Gastroesophageal sphincter (tissue), 4 donors: ENCODE measurements at regions not wholly inside any gene's neighbourhood (a gene's known extent, or its start where the extent isn't known, plus 50 kb on each side); places are given as distances from the start of the nearest gene placed in this dataset.

ENCODE experiments used
- ATAC-seq: fragments of 150-250 bp; one replicate; pipeline ENCODE4 v1.9.1; 2016; ENCODE audit warnings: mild to moderate bottlenecking, moderate library complexity
- H3K27ac ChIP-seq, 4 donors: fragments of 200-600 bp; sonication (generic) in 3 of 4; 1 replicate in 3 of 4; 2 replicates in 1 of 4; pipeline ENCODE4 v1.5.1; 2016 to 2019
- H3K27me3 ChIP-seq: fragments of 200-600 bp; sonication (generic); one replicate; pipeline ENCODE4 v1.5.1; 2019
- H3K36me3 ChIP-seq, 2 donors: fragments of 200-600 bp; sonication (generic); one replicate each; pipeline ENCODE4 v1.5.1; 2019; ENCODE audit warnings: control low read depth in 1 of 2
- H3K4me1 ChIP-seq, 3 donors: fragments of 200-600 bp; sonication (generic); 1 replicate in 2 of 3; 2 replicates in 1 of 3; pipeline ENCODE4 v1.5.1; 2016 to 2019; ENCODE audit warnings: control low read depth in 2 of 3
- H3K4me3 ChIP-seq, 2 donors: fragments of 200-600 bp; sonication (generic); one replicate each; pipeline ENCODE4 v1.5.1; 2019; ENCODE audit warnings: mild to moderate bottlenecking in 1 of 2, moderate library complexity in 1 of 2
- H3K9me3 ChIP-seq, 3 donors: fragments of 200-600 bp; sonication (generic); one replicate each; pipeline ENCODE4 v1.5.1; 2017 to 2019; ENCODE audit warnings: control low read depth in 2 of 3
- EP300 ChIP-seq: sonication (generic); formaldehyde crosslinking; IDR thresholded peaks from one replicate; pipeline ENCODE4 v1.6.1; 2017; ENCODE audit warnings: antibody characterized with exemption, mild to moderate bottlenecking
- POLR2A ChIP-seq, 2 donors: fragments of 450-650 bp; IDR thresholded peaks; one replicate each; pipeline ENCODE4 v1.6.1; 2017; ENCODE audit warnings: antibody characterized with exemption in 2 of 2, mild to moderate bottlenecking in 2 of 2, moderate library complexity in 1 of 2
- POLR2AphosphoS5 ChIP-seq: sonication (generic); formaldehyde crosslinking; IDR thresholded peaks from one replicate; pipeline ENCODE4 v1.6.1; 2017; ENCODE audit warnings: antibody characterized with exemption
- WGBS, 2 donors: methylation state at CpG; one replicate each; pipeline ENCODE4 v1.1.5; 2018; ENCODE audit warnings: low coverage in 1 of 2; 5-methylcytosine and 5-hydroxymethylcytosine counted together
- TF ChIP-seq, protein P1 (sequence below), 4 experiments: fragments of 200-600 bp in 2 of 4; fragments of 450-650 bp in 2 of 4; sonication (generic) in 1 of 4; IDR thresholded peaks; one replicate each; pipeline ENCODE4 v1.5.1; 2017 to 2019; ENCODE audit warnings: antibody characterized with exemption in 4 of 4, mild to moderate bottlenecking in 2 of 4, moderate library complexity in 2 of 4

- 79 to 92% methylated on average over 3 of the region's 3 CpGs for WGBS, 2 donors
- Histone ChIP-seq H3K36me3 (no peaks in the 10 kb centered on the region), H3K4me3 (no peak overlapping the region), H3K27me3 (no peaks in the 10 kb centered on the region), H3K4me1 (no peaks in the 10 kb centered on the region), H3K9me3 (no peaks in the 10 kb centered on the region), H3K27ac (no peak overlapping the region)
- TF ChIP-seq POLR2A (IDR thresholded peaks at IDR 0.05) (no peak), POLR2AphosphoS5 (no peak), EP300 (no peak)
- TF ChIP-seq, protein P1, sequence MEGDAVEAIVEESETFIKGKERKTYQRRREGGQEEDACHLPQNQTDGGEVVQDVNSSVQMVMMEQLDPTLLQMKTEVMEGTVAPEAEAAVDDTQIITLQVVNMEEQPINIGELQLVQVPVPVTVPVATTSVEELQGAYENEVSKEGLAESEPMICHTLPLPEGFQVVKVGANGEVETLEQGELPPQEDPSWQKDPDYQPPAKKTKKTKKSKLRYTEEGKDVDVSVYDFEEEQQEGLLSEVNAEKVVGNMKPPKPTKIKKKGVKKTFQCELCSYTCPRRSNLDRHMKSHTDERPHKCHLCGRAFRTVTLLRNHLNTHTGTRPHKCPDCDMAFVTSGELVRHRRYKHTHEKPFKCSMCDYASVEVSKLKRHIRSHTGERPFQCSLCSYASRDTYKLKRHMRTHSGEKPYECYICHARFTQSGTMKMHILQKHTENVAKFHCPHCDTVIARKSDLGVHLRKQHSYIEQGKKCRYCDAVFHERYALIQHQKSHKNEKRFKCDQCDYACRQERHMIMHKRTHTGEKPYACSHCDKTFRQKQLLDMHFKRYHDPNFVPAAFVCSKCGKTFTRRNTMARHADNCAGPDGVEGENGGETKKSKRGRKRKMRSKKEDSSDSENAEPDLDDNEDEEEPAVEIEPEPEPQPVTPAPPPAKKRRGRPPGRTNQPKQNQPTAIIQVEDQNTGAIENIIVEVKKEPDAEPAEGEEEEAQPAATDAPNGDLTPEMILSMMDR (IDR thresholded peaks at IDR 0.05), result no peak
- ATAC-seq, result no peak
Observed at GRCh38 chr12:24325331-24325730, 375.9 kb upstream of the SOX5 start.

DNA sequence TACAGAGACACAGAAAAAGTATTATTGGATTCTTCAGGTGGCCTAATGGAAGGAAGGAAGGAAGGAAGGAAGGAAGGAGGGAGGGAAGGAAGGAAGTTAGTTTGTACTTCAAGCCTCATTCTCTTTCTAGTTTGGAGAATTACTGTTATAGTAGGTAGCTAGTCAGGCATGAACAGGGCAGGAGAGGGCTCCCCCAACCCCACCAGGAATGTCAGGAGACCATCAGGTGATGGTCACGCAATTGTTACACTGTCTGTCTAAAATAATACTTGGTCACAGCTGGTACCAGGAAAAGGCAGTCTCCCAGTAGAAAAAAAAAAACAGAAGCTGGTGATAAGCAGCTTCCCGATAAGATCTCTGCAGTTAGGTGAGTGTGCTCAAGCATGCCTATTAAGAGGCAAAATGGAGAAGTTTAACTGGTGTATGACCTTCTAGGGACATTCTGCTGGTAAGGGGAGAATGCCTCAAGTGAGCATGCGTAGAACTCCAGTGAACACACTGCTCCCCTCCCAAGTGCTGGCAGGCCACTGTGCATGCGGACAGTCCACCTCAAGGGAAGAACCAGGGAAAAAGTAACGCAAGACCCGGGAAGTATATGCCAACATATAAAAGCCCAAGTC is 358.4 kb upstream of the SOX5 start:
- Histone ChIP-seq H3K4me3 (no peak overlapping the region), H3K4me1 (no peaks in the 10 kb centered on the region), H3K9me3 (no peaks in the 10 kb centered on the region), H3K27me3 (no peaks in the 10 kb centered on the region), H3K27ac (no peak overlapping the region), H3K36me3 (no peaks in the 10 kb centered on the region)
- TF ChIP-seq EP300 (no peak), POLR2A (IDR thresholded peaks at IDR 0.05) (no peak)
- TF ChIP-seq, protein P1 (IDR thresholded peaks at IDR 0.05), result no peak
- ATAC-seq, result no peak
- 67 to 77% methylated on average over 1 to 4 of the region's 6 CpGs for WGBS, 2 donors

DNA sequence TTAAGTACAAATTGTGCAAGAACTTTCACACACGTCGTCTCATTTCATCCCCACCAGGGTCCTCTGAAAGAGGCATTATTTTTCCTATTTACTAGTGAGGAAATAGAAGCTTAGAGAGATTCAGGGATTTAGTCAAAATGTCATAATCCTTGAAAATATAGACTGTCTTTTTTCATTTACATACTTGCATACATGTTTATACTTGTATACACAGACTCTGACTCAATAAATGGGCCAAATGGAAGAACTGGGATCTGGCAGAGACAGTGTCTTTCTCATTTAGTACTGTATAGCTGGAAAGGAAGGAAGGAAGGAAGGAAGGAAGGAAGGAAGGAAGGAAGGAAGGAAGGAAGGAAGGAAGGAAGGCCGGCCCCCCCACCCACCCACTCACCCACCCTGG is 357.7 kb upstream of the SOX5 start:
- 85 to 100% methylated on average over 2 of the region's 3 CpGs for WGBS, 2 donors
- no peak overlapping the region for H3K27ac ChIP-seq
- H3K36me3 ChIP-seq, result no peaks in the 10 kb centered on the region
- no peak for TF ChIP-seq POLR2A (IDR thresholded peaks at IDR 0.05)
- TF ChIP-seq POLR2AphosphoS5, result no peak
- no peak for TF ChIP-seq EP300
- TF ChIP-seq, protein P1 (IDR thresholded peaks at IDR 0.05), result no peak
- no peak for ATAC-seq
- no peaks in the 10 kb centered on the region for H3K9me3 ChIP-seq
- no peaks in the 10 kb centered on the region for H3K27me3 ChIP-seq
- H3K4me1 ChIP-seq, result no peaks in the 10 kb centered on the region
- H3K4me3 ChIP-seq, result no peak overlapping the region

- no peaks in the 10 kb centered on the region for H3K9me3 ChIP-seq
- TF ChIP-seq POLR2A (IDR thresholded peaks at IDR 0.05) (no peak), EP300 (no peak), POLR2AphosphoS5 (no peak)
- TF ChIP-seq, protein P1 (IDR thresholded peaks at IDR 0.05), result no peak
- H3K36me3 ChIP-seq, result no peaks in the 10 kb centered on the region
- no peak overlapping the region for H3K4me3 ChIP-seq
- ATAC-seq, result no peak
- WGBS, 2 donors, result 93 to 94% methylated on average over 2 to 5 of the region's 6 CpGs
- H3K4me1 ChIP-seq, result no peaks in the 10 kb centered on the region
- no peaks in the 10 kb centered on the region for H3K27me3 ChIP-seq
- no peak overlapping the region for H3K27ac ChIP-seq
Observed at GRCh38 chr12:24306001-24306400, 356.5 kb upstream of the SOX5 start.

DNA sequence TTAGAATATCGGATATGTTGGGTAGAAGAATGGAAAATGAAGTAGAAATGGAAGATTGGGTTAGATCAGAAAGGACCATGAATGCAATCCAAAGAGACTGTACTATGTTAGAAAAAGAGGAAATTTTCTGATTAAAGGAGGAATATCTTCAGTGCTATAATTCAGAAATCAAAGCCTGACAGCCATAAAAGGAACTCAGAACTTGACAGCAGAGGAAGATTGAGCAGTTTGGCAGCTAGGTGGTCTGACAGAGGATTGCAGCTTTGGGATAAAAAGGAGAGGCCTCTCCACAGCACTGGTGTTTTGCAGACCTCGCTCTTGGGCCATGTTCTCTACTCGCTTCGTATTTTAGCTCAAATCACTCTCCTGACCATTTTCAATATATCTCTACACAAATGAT is 354.8 kb upstream of the SOX5 start:
- no peaks in the 10 kb centered on the region for H3K36me3 ChIP-seq

More for the DNA sequence above, 354.8 kb upstream of the SOX5 start:
- Histone ChIP-seq H3K27me3 (no peaks in the 10 kb centered on the region), H3K4me1 (no peaks in the 10 kb centered on the region), H3K9me3 (no peaks in the 10 kb centered on the region), H3K27ac (no peak overlapping the region), H3K4me3 (no peak overlapping the region)
- TF ChIP-seq, protein P1 (IDR thresholded peaks at IDR 0.05), result no peak
- TF ChIP-seq EP300 (no peak), POLR2AphosphoS5 (no peak), POLR2A (IDR thresholded peaks at IDR 0.05) (no peak)
- ATAC-seq, result no peak
- 100% methylated on average over 3 to 4 of the region's 4 CpGs for WGBS, 2 donors
